HG02938 (cell line): ENCODE measurements at regions not wholly inside any gene's neighbourhood (a gene's known extent, or its start where the extent isn't known, plus 50 kb on each side); places are given as distances from the start of the nearest gene placed in this dataset.
A peak's percentile ranks its signal among the peaks of the same experiment; 100 is the strongest.
"Not testable (repeated sequence)": the region's sequence is repeated elsewhere in the genome, so short reads cannot be mapped to it uniquely, and the experiment has no call there.

ENCODE experiments used
- ATAC-seq: cut with Tn5 transposase; IDR thresholded peaks from one replicate; pipeline ENCODE4 v1.9.1; 2021; ENCODE audit warnings: mild to moderate bottlenecking, moderate library complexity; ENCODE audit not compliant: unreplicated experiment

GRCh38 chr6:139973669-139974344 lies 599.4 kb upstream of the CITED2 start:
- no peak for ATAC-seq

- ATAC-seq = no peak
Observed at GRCh38 chr6:139972116-139972515, 597.7 kb upstream of the CITED2 start.

- ATAC-seq = no peak
Observed at GRCh38 chr6:139970591-139970991, 596.1 kb upstream of the CITED2 start.

- ATAC-seq = no peak
Observed at GRCh38 chr6:139967497-139967896, 593.0 kb upstream of the CITED2 start.

- ATAC-seq = no peak
Observed at GRCh38 chr6:139965393-139965792, 590.9 kb upstream of the CITED2 start.

- no peak for ATAC-seq
Observed at GRCh38 chr6:139964737-139965136, 590.3 kb upstream of the CITED2 start.

- ATAC-seq = no peak
Observed at GRCh38 chr6:139962654-139963347, 588.4 kb upstream of the CITED2 start.

GRCh38 chr6:139961190-139961589 lies 586.7 kb upstream of the CITED2 start:
- no peak for ATAC-seq

GRCh38 chr6:139960671-139961070 lies 586.2 kb upstream of the CITED2 start:
- ATAC-seq = no peak

- ATAC-seq = no peak
Observed at GRCh38 chr6:139955366-139956155, 581.1 kb upstream of the CITED2 start.

GRCh38 chr6:139954463-139955071 lies 580.1 kb upstream of the CITED2 start:
- no peak for ATAC-seq

GRCh38 chr6:139953780-139954179 lies 579.3 kb upstream of the CITED2 start:
- not testable (repeated sequence) for ATAC-seq

GRCh38 chr6:139951172-139951571 lies 576.7 kb upstream of the CITED2 start:
- no peak for ATAC-seq

GRCh38 chr6:139944976-139945375 lies 570.5 kb upstream of the CITED2 start:
- ATAC-seq = no peak

GRCh38 chr6:139944131-139944530 lies 569.7 kb upstream of the CITED2 start:
- ATAC-seq = no peak

- ATAC-seq = no peak
Observed at GRCh38 chr6:139943391-139943790, 568.9 kb upstream of the CITED2 start.

GRCh38 chr6:139942331-139942730 lies 567.9 kb upstream of the CITED2 start:
- no peak for ATAC-seq

- no peak for ATAC-seq
Observed at GRCh38 chr6:139941826-139942225, 567.4 kb upstream of the CITED2 start.

GRCh38 chr6:139940741-139941729 lies 566.6 kb upstream of the CITED2 start:
- peak; percentile 92 for ATAC-seq
